Sigmoid colon (tissue), 6 donors: ENCODE measurements at regions not wholly inside any gene's neighbourhood (a gene's known extent, or its start where the extent isn't known, plus 50 kb on each side); places are given as distances from the start of the nearest gene placed in this dataset.

ENCODE experiments used
- DNase-seq: peaks from one replicate; pipeline ENCODE4 v3.0.0-alpha.2; 2019
- H3K27ac ChIP-seq, 4 donors: fragments of 200-600 bp; sonication (generic); one replicate each; pipeline ENCODE4 v1.5.1; 2016 to 2019; ENCODE audit warnings: mild to moderate bottlenecking in 1 of 4
- H3K27me3 ChIP-seq, 3 donors: fragments of 200-600 bp; sonication (generic); one replicate each; pipeline ENCODE4 v1.5.1; 2019; ENCODE audit warnings: mild to moderate bottlenecking in 1 of 3
- H3K36me3 ChIP-seq, 4 donors: fragments of 200-600 bp; sonication (generic); one replicate each; pipeline ENCODE4 v1.5.1; 2016 to 2019
- H3K4me1 ChIP-seq, 4 donors: fragments of 200-600 bp; sonication (generic); one replicate each; pipeline ENCODE4 v1.5.1; 2017 to 2019
- H3K4me3 ChIP-seq, 4 donors: fragments of 200-600 bp; sonication (generic); one replicate each; pipeline ENCODE4 v1.5.1; 2017 to 2019; ENCODE audit warnings: mild to moderate bottlenecking in 2 of 4, moderate library complexity in 1 of 4
- H3K9me3 ChIP-seq, 4 donors: fragments of 200-600 bp in 3 of 4; sonication (generic) in 3 of 4; one replicate each; pipeline versions ENCODE4 v1.5.1 to v1.6.1; 2013 to 2019
- EP300 ChIP-seq, 4 donors: sonication (generic); formaldehyde crosslinking; IDR thresholded peaks; one replicate each; pipeline ENCODE4 v1.6.1; 2017; ENCODE audit warnings: antibody characterized with exemption in 4 of 4
- POLR2A ChIP-seq, 2 donors: fragments of 450-650 bp; IDR thresholded peaks; one replicate each; pipeline ENCODE4 v1.6.1; 2016; ENCODE audit warnings: antibody characterized with exemption in 2 of 2, mild to moderate bottlenecking in 2 of 2, moderate library complexity in 2 of 2
- POLR2AphosphoS5 ChIP-seq, 4 donors: sonication (generic); formaldehyde crosslinking; IDR thresholded peaks; one replicate each; pipeline ENCODE4 v1.6.1; 2017; ENCODE audit warnings: antibody characterized with exemption in 4 of 4
- WGBS, 2 donors: extraction: QIAGEN DNeasy Blood & Tissue Kit; methylation state at CpG; one replicate each; pipeline ENCODE4 v1.1.7; 2013; 5-methylcytosine and 5-hydroxymethylcytosine counted together
- intact Hi-C: fragments of 100-400 bp; cut with DNase I; formaldehyde crosslinking; loops from one replicate; pipeline ENCODE4 v1.15.1; 2023
- TF ChIP-seq, protein P1 (sequence below), 4 experiments: fragments of 450-650 bp in 3 of 4; fragments of 200-600 bp in 1 of 4; IDR thresholded peaks; one replicate each; pipeline ENCODE4 v1.5.1; 2016 to 2019; ENCODE audit warnings: antibody characterized with exemption in 4 of 4, mild to moderate bottlenecking in 3 of 4, moderate library complexity in 2 of 4
- donor health status: healthy with polysubstance abuse.
- donor health status: healthy.

- Histone ChIP-seq H3K4me1 (no peaks in the 10 kb centered on the region), H3K4me3 (no peak overlapping the region), H3K27me3 (no peaks in the 10 kb centered on the region), H3K27ac (no peak overlapping the region), H3K36me3 (no peaks in the 10 kb centered on the region), H3K9me3 (no peaks in the 10 kb centered on the region)
- intact Hi-C loops, result no loop called here
- WGBS, 2 donors, result 73 to 85% methylated on average over 3 of the region's 3 CpGs
- DNase-seq, result no peak
- no peak for TF ChIP-seq POLR2A (IDR thresholded peaks at IDR 0.05)
- TF ChIP-seq POLR2AphosphoS5 (IDR thresholded peaks at IDR 0.05), result no peak
- TF ChIP-seq, protein P1, sequence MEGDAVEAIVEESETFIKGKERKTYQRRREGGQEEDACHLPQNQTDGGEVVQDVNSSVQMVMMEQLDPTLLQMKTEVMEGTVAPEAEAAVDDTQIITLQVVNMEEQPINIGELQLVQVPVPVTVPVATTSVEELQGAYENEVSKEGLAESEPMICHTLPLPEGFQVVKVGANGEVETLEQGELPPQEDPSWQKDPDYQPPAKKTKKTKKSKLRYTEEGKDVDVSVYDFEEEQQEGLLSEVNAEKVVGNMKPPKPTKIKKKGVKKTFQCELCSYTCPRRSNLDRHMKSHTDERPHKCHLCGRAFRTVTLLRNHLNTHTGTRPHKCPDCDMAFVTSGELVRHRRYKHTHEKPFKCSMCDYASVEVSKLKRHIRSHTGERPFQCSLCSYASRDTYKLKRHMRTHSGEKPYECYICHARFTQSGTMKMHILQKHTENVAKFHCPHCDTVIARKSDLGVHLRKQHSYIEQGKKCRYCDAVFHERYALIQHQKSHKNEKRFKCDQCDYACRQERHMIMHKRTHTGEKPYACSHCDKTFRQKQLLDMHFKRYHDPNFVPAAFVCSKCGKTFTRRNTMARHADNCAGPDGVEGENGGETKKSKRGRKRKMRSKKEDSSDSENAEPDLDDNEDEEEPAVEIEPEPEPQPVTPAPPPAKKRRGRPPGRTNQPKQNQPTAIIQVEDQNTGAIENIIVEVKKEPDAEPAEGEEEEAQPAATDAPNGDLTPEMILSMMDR (IDR thresholded peaks at IDR 0.05), result no peak
- no peak for TF ChIP-seq EP300 (IDR thresholded peaks at IDR 0.05)
Measured at GRCh38 chr2:13158466-13158865, 441.7 kb downstream of the TRIB2 start.

GRCh38 chr2:13180729-13181128 lies 464.0 kb downstream of the TRIB2 start:
- TF ChIP-seq POLR2A (IDR thresholded peaks at IDR 0.05) (no peak), EP300 (IDR thresholded peaks at IDR 0.05) (no peak), POLR2AphosphoS5 (IDR thresholded peaks at IDR 0.05) (no peak)
- TF ChIP-seq, protein P1 (IDR thresholded peaks at IDR 0.05), result no peak
- H3K36me3 ChIP-seq, result no peaks in the 10 kb centered on the region
- intact Hi-C loops, result no loop called here
- H3K4me3 ChIP-seq, result no peak overlapping the region
- no peak overlapping the region for H3K27ac ChIP-seq
- DNase-seq, result no peak
- WGBS, 2 donors, result 76 to 82% methylated on average over 1 of the region's 1 CpG
- peaks cover 0 to 6% (median 0%) of the 10 kb centered on the region in 4 donors for H3K9me3 ChIP-seq
- H3K27me3 ChIP-seq, result no peaks in the 10 kb centered on the region
- H3K4me1 ChIP-seq, result no peaks in the 10 kb centered on the region

DNA sequence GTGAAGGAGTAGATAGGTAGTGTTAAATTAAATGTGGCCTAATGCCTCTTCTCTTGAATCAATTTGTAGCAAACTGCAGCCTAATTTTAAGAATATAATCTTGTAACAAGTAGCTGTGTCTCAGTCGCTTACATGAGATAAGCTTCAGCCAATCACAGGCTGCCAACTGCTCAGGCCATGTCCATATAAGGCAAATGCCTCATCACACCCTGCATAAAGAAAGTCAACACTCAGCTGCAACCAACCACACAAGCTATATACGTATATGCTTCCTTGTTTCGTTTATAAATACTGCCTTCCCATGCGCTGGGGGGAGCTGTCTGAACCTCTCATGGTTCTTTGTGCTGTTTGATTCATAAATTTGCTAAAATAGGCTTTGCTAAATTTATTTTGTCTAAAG lies 476.3 kb downstream of the TRIB2 start:
- intact Hi-C loops, result no loop called here
- Histone ChIP-seq H3K9me3 (no peaks in the 10 kb centered on the region), H3K27me3 (no peaks in the 10 kb centered on the region), H3K4me3 (no peak overlapping the region), H3K4me1 (no peaks in the 10 kb centered on the region), H3K27ac (no peak overlapping the region), H3K36me3 (no peaks in the 10 kb centered on the region)
- TF ChIP-seq, protein P1 (IDR thresholded peaks at IDR 0.05), result no peak
- TF ChIP-seq POLR2A (IDR thresholded peaks at IDR 0.05), result no peak
- TF ChIP-seq EP300 (IDR thresholded peaks at IDR 0.05), result no peak
- no peak for TF ChIP-seq POLR2AphosphoS5 (IDR thresholded peaks at IDR 0.05)
- no peak for DNase-seq
- 15 to 55% methylated on average over 4 of the region's 4 CpGs for WGBS, 2 donors

- Histone ChIP-seq H3K4me3 (no peak overlapping the region), H3K36me3 (no peaks in the 10 kb centered on the region), H3K27me3 (no peaks in the 10 kb centered on the region), H3K27ac (no peak overlapping the region), H3K4me1 (no peaks in the 10 kb centered on the region), H3K9me3 (no peaks in the 10 kb centered on the region)
- WGBS, 2 donors, result 5 to 8% methylated on average over 1 of the region's 1 CpG
- TF ChIP-seq, protein P1 (IDR thresholded peaks at IDR 0.05), result no peak
- TF ChIP-seq EP300 (IDR thresholded peaks at IDR 0.05), result no peak
- TF ChIP-seq POLR2AphosphoS5 (IDR thresholded peaks at IDR 0.05), result no peak
- no peak for TF ChIP-seq POLR2A (IDR thresholded peaks at IDR 0.05)
- intact Hi-C loops, result no loop called here
- DNase-seq, result no peak
Measured at GRCh38 chr2:13193900-13194299, 477.2 kb downstream of the TRIB2 start.

- no peaks in the 10 kb centered on the region for H3K9me3 ChIP-seq
- no peaks in the 10 kb centered on the region for H3K4me1 ChIP-seq
- H3K36me3 ChIP-seq, result no peaks in the 10 kb centered on the region
- DNase-seq, result no peak
- intact Hi-C loops, result no loop called here
- no peaks in the 10 kb centered on the region for H3K27me3 ChIP-seq
- TF ChIP-seq POLR2A (IDR thresholded peaks at IDR 0.05) (no peak), POLR2AphosphoS5 (IDR thresholded peaks at IDR 0.05) (no peak), EP300 (IDR thresholded peaks at IDR 0.05) (no peak)
- TF ChIP-seq, protein P1 (IDR thresholded peaks at IDR 0.05), result no peak
- 79 to 90% methylated on average over 1 of the region's 1 CpG for WGBS, 2 donors
- H3K27ac ChIP-seq, result no peak overlapping the region
- H3K4me3 ChIP-seq, result no peak overlapping the region
Measured at GRCh38 chr2:13195270-13195669, 478.5 kb downstream of the TRIB2 start.
